Subcutaneous abdominal adipose tissue (tissue), 5 donors: ENCODE measurements at regions not wholly inside any gene's neighbourhood (a gene's known extent, or its start where the extent isn't known, plus 50 kb on each side); places are given as distances from the start of the nearest gene placed in this dataset.

ENCODE experiments used
- H3K27ac ChIP-seq: one replicate; pipeline ENCODE4 v1.7.0; 2013; ENCODE audit warnings: low read depth, mild to moderate bottlenecking, inconsistent platforms, low read length, moderate library complexity
- H3K27me3 ChIP-seq, 5 donors: one replicate each; pipeline ENCODE4 v1.7.0; 2013; ENCODE audit warnings: low read length in 5 of 5, inconsistent platforms in 1 of 5; ENCODE audit not compliant: control insufficient read depth in 5 of 5, insufficient read depth in 4 of 5
- H3K36me3 ChIP-seq, 5 donors: one replicate each; pipeline ENCODE4 v1.7.0; 2013; ENCODE audit warnings: low read length in 5 of 5; ENCODE audit not compliant: control insufficient read depth in 5 of 5, insufficient read depth in 5 of 5
- H3K4me1 ChIP-seq, 5 donors: one replicate each; pipeline ENCODE4 v1.7.0; 2013; ENCODE audit warnings: low read length in 5 of 5, mild to moderate bottlenecking in 3 of 5, moderate library complexity in 1 of 5; ENCODE audit not compliant: control insufficient read depth in 5 of 5, insufficient read depth in 5 of 5
- H3K4me3 ChIP-seq, 5 donors: one replicate each; pipeline ENCODE4 v1.7.0; 2013; ENCODE audit warnings: low read length in 5 of 5, low read depth in 1 of 5
- H3K9ac ChIP-seq, 5 donors: one replicate each; pipeline ENCODE4 v1.7.0; 2013; ENCODE audit warnings: low read length in 5 of 5, mild to moderate bottlenecking in 4 of 5, moderate library complexity in 3 of 5
- H3K9me3 ChIP-seq, 5 donors: one replicate each; pipeline ENCODE4 v1.7.0; 2013; ENCODE audit warnings: low read length in 5 of 5; ENCODE audit not compliant: control insufficient read depth in 5 of 5
- donor health status: healthy.
- donor health status: healthy.
- donor health status: healthy.
- donor health status: healthy.
- donor health status: healthy.

DNA sequence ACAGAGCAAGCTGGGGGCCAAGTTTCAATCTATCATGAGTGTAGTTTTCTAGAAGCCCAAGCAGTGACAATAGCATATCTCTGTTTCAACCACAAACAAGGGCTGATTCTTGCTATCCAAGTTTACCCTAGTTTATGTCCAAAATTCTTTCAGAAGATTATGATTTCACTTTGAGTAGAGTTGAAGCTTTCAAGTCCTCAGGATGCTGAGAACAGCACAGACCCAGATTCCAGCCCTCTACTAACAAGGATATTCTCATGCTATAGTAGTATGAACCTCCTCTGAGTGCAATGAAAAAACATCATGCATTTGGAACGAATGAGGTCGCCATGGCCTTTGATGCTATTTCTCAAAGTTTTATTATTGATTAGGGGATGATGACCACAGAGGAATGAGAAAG is 344.1 kb upstream of the NPVF start:
- no peaks in the 10 kb centered on the region for H3K36me3 ChIP-seq
- H3K9ac ChIP-seq = no peak overlapping the region
- peaks cover 0 to 9% (median 5%) of the 10 kb centered on the region in 5 donors for H3K4me1 ChIP-seq
- H3K27me3 ChIP-seq = no peaks in the 10 kb centered on the region
- no peak overlapping the region for H3K27ac ChIP-seq
- H3K9me3 ChIP-seq = no peaks in the 10 kb centered on the region
- H3K4me3 ChIP-seq = no peak overlapping the region

DNA sequence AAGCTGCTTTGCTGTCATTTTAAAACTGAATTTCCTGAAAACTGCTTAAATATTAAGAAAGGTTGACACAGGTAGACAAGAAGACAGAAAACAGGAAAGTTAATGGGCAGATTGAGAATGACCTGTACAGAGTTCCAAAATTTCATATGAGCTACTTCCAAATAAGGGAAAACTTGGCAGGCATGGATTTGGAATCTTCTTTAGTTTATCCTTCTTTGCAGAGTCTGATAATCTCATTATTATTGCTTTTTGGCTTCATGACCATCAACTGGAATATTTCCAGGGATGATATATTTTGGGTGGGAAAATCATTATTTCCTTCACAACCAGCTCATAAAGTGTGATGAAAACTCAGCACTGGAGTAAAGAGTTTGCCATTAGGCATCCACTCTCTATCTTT is 346.5 kb upstream of the NPVF start:
- H3K27ac ChIP-seq = no peak overlapping the region
- no peaks in the 10 kb centered on the region for H3K27me3 ChIP-seq
- no peak overlapping the region for H3K9ac ChIP-seq
- no peak overlapping the region for H3K4me3 ChIP-seq
- H3K36me3 ChIP-seq = no peaks in the 10 kb centered on the region
- no peaks in the 10 kb centered on the region for H3K9me3 ChIP-seq
- H3K4me1 ChIP-seq = peaks cover 0 to 9% (median 5%) of the 10 kb centered on the region in 5 donors

GRCh38 chr7:25575634-25576033 is 347.3 kb upstream of the NPVF start:
- H3K36me3 ChIP-seq = no peaks in the 10 kb centered on the region
- H3K27ac ChIP-seq = no peak overlapping the region
- no peak overlapping the region for H3K9ac ChIP-seq
- H3K27me3 ChIP-seq = no peaks in the 10 kb centered on the region
- H3K4me1 ChIP-seq = peaks cover 0 to 9% (median 5%) of the 10 kb centered on the region in 5 donors
- H3K9me3 ChIP-seq = no peaks in the 10 kb centered on the region
- no peak overlapping the region for H3K4me3 ChIP-seq

DNA sequence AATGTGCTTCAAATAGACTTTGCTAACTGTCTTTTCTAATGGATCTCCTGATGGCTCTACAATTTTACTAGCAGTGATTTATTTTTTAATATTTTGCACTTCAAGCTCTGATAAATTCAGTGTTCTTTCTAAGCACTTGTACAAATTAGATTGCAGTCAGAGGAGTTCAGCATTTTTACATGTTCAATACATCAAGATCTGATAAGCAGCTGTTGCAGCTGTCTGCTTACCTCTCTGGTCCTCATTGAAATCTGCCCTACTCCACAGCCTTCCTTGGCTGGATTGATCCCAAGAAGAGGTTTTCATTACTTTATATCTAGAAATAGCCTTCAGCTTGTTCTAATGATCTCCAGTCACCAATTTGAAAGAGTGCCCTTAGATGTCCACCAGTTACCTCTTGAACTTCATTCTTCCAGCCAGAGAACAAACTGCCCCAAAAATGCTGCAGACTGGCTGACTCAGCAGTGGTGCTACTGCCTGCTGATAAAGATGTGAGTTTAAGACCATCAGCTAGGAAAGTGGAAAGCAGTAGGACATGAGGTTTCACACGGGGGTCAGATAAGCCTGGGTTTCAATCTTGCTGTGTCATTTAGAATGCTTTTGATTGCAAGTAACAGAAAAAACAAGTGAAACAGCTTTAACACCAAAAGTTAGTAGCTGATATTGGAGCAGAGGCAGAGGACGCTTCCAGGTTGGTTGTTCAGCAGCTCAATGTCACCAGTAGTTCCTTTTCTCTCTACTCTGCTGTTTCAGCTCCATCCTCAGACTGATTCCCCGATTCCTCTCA is 350.9 kb upstream of the NPVF start:
- Histone ChIP-seq H3K4me3 (no peak overlapping the region), H3K27me3 (no peaks in the 10 kb centered on the region), H3K9ac (no peak overlapping the region), H3K27ac (no peak overlapping the region), H3K4me1 (peaks cover 0 to 9% (median 5%) of the 10 kb centered on the region in 5 donors), H3K36me3 (no peaks in the 10 kb centered on the region), H3K9me3 (no peaks in the 10 kb centered on the region)

- H3K4me3 ChIP-seq = no peak overlapping the region
- H3K9me3 ChIP-seq = no peaks in the 10 kb centered on the region
- peaks cover 0 to 8% (median 4%) of the 10 kb centered on the region in 5 donors for H3K4me1 ChIP-seq
- H3K27me3 ChIP-seq = no peaks in the 10 kb centered on the region
- no peak overlapping the region for H3K27ac ChIP-seq
- no peaks in the 10 kb centered on the region for H3K36me3 ChIP-seq
- H3K9ac ChIP-seq = no peak overlapping the region
Measured at GRCh38 chr7:25579778-25580075, 351.4 kb upstream of the NPVF start.

- no peaks in the 10 kb centered on the region for H3K9me3 ChIP-seq
- H3K4me3 ChIP-seq = no peak overlapping the region
- H3K4me1 ChIP-seq = peaks cover 0 to 4% (median 0%) of the 10 kb centered on the region in 5 donors
- H3K9ac ChIP-seq = no peak overlapping the region
- no peaks in the 10 kb centered on the region for H3K36me3 ChIP-seq
- H3K27ac ChIP-seq = no peak overlapping the region
- no peaks in the 10 kb centered on the region for H3K27me3 ChIP-seq
Measured at GRCh38 chr7:25580141-25580540, 351.9 kb upstream of the NPVF start.

DNA sequence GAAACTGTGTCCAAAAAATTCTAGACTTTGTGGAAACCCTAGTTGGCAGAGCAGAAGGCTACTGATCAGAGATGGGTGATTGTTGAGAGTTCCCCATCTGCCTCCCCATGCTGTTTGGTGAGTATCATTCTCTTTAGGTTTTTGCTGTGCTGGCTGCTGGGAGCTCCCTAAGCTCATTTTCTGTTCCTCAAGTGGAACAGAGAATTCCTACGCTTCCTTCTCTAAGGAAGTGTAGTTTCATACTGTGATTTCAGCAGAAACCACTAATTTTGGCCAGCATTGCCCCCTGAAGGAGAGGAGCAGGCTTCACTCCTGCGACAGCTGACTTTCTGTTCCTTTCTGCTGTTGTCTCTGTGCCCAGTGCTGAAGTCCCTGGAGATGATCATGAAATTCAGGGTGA is 355.3 kb upstream of the NPVF start:
- H3K4me3 ChIP-seq = no peak overlapping the region
- H3K27me3 ChIP-seq = no peaks in the 10 kb centered on the region
- H3K9ac ChIP-seq = no peak overlapping the region
- no peaks in the 10 kb centered on the region for H3K36me3 ChIP-seq
- no peaks in the 10 kb centered on the region for H3K4me1 ChIP-seq
- H3K27ac ChIP-seq = no peak overlapping the region
- no peaks in the 10 kb centered on the region for H3K9me3 ChIP-seq

- Histone ChIP-seq H3K27me3 (no peaks in the 10 kb centered on the region), H3K4me1 (no peaks in the 10 kb centered on the region), H3K27ac (no peak overlapping the region), H3K36me3 (no peaks in the 10 kb centered on the region), H3K9ac (no peak overlapping the region), H3K9me3 (no peaks in the 10 kb centered on the region), H3K4me3 (no peak overlapping the region)
Measured at GRCh38 chr7:25584112-25584938, 356.0 kb upstream of the NPVF start.

GRCh38 chr7:25586513-25586912 is 358.2 kb upstream of the NPVF start:
- Histone ChIP-seq H3K4me3 (no peak overlapping the region), H3K27me3 (no peaks in the 10 kb centered on the region), H3K9me3 (no peaks in the 10 kb centered on the region), H3K36me3 (no peaks in the 10 kb centered on the region), H3K4me1 (no peaks in the 10 kb centered on the region), H3K27ac (no peak overlapping the region), H3K9ac (no peak overlapping the region)

DNA sequence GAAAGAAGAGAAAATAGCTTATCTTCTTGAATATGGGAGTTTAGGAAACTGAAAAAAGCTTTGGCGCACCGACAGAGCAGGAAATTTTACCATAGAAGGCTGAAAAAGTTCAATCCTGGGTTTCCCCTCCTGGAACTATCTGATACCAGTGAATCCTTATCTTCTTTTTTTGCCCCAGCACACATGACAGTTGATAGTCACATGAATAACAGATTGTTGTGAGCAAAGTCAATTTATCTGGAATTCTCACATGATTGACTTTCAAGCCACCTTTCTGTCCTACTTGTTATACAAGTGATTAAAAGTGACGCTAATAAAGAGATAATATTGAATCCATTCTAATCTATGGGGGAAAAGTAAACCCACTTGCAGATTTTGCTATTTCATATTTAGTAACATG is 365.8 kb upstream of the NPVF start:
- Histone ChIP-seq H3K27me3 (no peaks in the 10 kb centered on the region), H3K9me3 (no peaks in the 10 kb centered on the region), H3K27ac (no peak overlapping the region)

More for the DNA sequence above, 365.8 kb upstream of the NPVF start:
- Histone ChIP-seq H3K4me1 (peaks cover 2 to 14% (median 5%) of the 10 kb centered on the region in 5 donors), H3K9ac (no peak overlapping the region), H3K36me3 (no peaks in the 10 kb centered on the region), H3K4me3 (no peak overlapping the region)
